ENCODE measurements at regions not wholly inside any gene's neighbourhood (a gene's known extent, or its start where the extent isn't known, plus 50 kb on each side); places are given as distances from the start of the nearest gene placed in this dataset.

GRCh38 chr13:40469581-40470310 is 196.7 kb downstream of the FOXO1 start:
- no peak for TF ChIP-seq CTCF (IDR thresholded peaks at IDR 0.05; ENCODE audit: poor library complexity)
- no peak for TF ChIP-seq EZH2 (IDR thresholded peaks at IDR 0.05; ENCODE audit: borderline replicate concordance)
